ENCODE measurements at regions not wholly inside any gene's neighbourhood (a gene's known extent, or its start where the extent isn't known, plus 50 kb on each side); places are given as distances from the start of the nearest gene placed in this dataset.

DNA sequence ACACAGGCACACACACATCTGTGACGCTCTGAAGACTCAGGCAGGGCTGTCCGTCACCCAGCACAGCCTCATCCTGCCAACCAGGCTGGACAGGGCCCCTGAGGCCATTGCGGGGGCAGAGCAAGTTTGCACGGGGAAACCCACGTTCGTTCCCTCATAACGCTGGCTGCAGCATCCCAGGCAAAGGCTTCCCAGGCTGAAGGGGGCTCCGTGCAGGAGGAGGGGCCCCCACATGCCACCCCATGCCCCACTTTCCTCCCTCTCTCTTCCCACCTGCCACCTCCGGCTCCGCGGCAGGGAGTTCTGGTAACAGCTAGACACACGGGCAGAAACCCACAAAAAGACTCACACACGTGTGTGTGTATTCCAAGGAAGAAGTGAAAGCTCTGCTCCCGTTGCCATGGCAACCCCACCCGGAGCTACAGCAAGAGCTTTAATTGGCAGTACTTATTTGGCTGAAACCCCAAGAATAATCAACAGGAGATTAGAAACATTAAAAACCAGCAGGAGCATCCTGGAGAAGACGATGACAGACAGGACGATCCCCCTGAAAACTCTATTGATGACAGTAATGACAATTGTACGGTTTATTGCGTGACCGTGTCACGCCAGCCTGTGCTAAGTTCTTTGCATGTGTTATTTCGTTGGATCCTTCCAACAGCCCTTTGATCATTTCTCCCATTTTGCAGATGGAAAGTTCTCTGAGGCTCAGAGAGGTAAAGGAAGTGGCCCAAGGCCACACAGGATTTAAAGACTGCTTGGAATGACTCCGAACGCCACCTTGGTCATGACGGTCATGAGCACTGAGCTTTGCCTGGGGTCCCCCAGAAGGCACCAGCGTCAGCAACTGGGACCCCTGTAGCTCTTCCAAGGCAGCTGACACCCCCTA, 247.1 kb downstream of the NPHP4 start:
- Histone ChIP-seq H3K36me3 (ENCODE audit: insufficient read depth, low read length) (no peaks in the 10 kb centered on the region), H3K79me2 (ENCODE audit: insufficient read depth, low read length) (no peaks in the 10 kb centered on the region), H4K20me1 (ENCODE audit: insufficient read depth, low read length) (no peaks in the 10 kb centered on the region), H3K27ac (ENCODE audit: low read depth, low read length) (no peak overlapping the region), H3K4me2 (ENCODE audit: insufficient read depth, low read length) (no peak overlapping the region), H2AFZ (ENCODE audit: low read length) (no peak overlapping the region), H3K4me3 (ENCODE audit: insufficient read depth, low read length) (no peak overlapping the region), H3K27me3 (ENCODE audit: insufficient read depth, low read length) (no peaks in the 10 kb centered on the region), H3K9me3 (ENCODE audit: low read depth, low read length) (no peaks in the 10 kb centered on the region), H3K4me1 (ENCODE audit: insufficient read depth, low read length) (no peaks in the 10 kb centered on the region)
- peak; percentile 58 for DNase-seq (ENCODE audit: insufficient read length, low spot score, missing footprints)
- TF ChIP-seq, protein P1, sequence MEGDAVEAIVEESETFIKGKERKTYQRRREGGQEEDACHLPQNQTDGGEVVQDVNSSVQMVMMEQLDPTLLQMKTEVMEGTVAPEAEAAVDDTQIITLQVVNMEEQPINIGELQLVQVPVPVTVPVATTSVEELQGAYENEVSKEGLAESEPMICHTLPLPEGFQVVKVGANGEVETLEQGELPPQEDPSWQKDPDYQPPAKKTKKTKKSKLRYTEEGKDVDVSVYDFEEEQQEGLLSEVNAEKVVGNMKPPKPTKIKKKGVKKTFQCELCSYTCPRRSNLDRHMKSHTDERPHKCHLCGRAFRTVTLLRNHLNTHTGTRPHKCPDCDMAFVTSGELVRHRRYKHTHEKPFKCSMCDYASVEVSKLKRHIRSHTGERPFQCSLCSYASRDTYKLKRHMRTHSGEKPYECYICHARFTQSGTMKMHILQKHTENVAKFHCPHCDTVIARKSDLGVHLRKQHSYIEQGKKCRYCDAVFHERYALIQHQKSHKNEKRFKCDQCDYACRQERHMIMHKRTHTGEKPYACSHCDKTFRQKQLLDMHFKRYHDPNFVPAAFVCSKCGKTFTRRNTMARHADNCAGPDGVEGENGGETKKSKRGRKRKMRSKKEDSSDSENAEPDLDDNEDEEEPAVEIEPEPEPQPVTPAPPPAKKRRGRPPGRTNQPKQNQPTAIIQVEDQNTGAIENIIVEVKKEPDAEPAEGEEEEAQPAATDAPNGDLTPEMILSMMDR (IDR thresholded peaks at IDR 0.05; ENCODE audit: extremely low read depth, low read depth, low read length): no peak

DNA sequence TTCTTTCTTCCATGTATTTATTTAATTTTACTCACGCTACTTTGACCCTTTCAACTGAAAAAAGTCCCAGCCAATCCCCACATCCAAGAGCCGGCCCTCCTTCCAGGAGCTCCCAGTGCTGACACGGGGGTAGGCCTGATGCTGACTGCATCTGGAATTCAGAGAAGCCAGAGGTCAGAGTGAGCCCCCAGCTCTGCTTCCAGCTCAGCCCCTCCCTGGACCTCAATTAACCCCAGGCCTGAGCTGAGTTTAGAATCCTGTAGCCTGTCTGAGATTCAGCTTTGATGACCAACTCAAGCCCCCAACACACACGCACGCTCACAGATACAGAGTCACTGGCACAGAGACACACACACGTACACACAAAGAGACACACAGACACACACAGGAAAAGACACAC, 247.9 kb downstream of the NPHP4 start:
- TF ChIP-seq, protein P1 (IDR thresholded peaks at IDR 0.05; ENCODE audit: extremely low read depth, low read depth, low read length): no peak

DNA sequence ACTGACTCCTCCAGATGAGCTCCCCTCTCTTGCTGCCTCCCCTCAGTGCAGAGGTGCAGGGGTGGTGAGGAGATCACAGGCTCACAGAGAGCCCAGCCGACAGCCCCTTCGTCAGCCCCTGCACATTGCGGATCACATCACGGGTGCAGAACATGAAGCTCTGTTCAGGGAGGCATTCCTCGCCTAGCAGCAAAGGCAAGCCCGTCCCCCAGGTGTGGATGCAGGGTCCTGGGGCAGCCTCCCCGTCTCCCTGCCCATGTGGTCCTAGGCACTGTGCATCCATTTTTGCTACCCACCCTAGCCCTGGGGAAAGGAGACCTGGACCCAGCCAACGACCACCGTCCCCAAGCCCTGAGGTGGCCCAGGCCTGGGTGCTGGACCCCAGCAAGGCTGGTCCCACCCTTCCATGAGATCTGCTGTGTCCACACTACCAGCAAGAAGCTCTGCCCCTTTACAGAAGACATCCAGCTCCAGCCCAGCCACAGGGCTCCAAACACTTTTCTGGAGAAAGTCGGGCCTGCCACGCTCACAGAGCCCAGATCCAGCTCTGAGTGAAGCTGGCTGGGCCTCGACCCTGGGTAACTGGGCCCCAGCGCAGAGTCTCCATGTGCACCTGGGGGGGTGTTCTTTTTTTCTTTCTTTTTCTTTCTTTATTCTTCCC, 248.7 kb downstream of the NPHP4 start:
- no peak overlapping the region for H3K27ac ChIP-seq (ENCODE audit: low read depth, low read length)
- H3K27me3 ChIP-seq (ENCODE audit: insufficient read depth, low read length): no peaks in the 10 kb centered on the region
- H3K4me3 ChIP-seq (ENCODE audit: insufficient read depth, low read length): no peak overlapping the region
- no peak overlapping the region for H3K4me2 ChIP-seq (ENCODE audit: insufficient read depth, low read length)
- peak; percentile 74 for DNase-seq (ENCODE audit: insufficient read length, low spot score, missing footprints)
- no peaks in the 10 kb centered on the region for H3K36me3 ChIP-seq (ENCODE audit: insufficient read depth, low read length)
- no peaks in the 10 kb centered on the region for H3K9me3 ChIP-seq (ENCODE audit: low read depth, low read length)
- TF ChIP-seq, protein P1 (IDR thresholded peaks at IDR 0.05; ENCODE audit: extremely low read depth, low read depth, low read length): no peak
- no peak overlapping the region for H2AFZ ChIP-seq (ENCODE audit: low read length)
- H3K79me2 ChIP-seq (ENCODE audit: insufficient read depth, low read length): no peaks in the 10 kb centered on the region
- no peaks in the 10 kb centered on the region for H4K20me1 ChIP-seq (ENCODE audit: insufficient read depth, low read length)
- no peaks in the 10 kb centered on the region for H3K4me1 ChIP-seq (ENCODE audit: insufficient read depth, low read length)

More for the DNA sequence above, 247.9 kb downstream of the NPHP4 start:
- H3K36me3 ChIP-seq (ENCODE audit: insufficient read depth, low read length): no peaks in the 10 kb centered on the region
- no peak overlapping the region for H3K4me2 ChIP-seq (ENCODE audit: insufficient read depth, low read length)
- no peaks in the 10 kb centered on the region for H4K20me1 ChIP-seq (ENCODE audit: insufficient read depth, low read length)
- DNase-seq (ENCODE audit: insufficient read length, low spot score, missing footprints): peak; percentile 72
- H3K9me3 ChIP-seq (ENCODE audit: low read depth, low read length): no peaks in the 10 kb centered on the region
- no peaks in the 10 kb centered on the region for H3K79me2 ChIP-seq (ENCODE audit: insufficient read depth, low read length)
- H3K4me1 ChIP-seq (ENCODE audit: insufficient read depth, low read length): no peaks in the 10 kb centered on the region
- H3K4me3 ChIP-seq (ENCODE audit: insufficient read depth, low read length): no peak overlapping the region
- no peak overlapping the region for H2AFZ ChIP-seq (ENCODE audit: low read length)
- no peak overlapping the region for H3K27ac ChIP-seq (ENCODE audit: low read depth, low read length)
- H3K27me3 ChIP-seq (ENCODE audit: insufficient read depth, low read length): no peaks in the 10 kb centered on the region

DNA sequence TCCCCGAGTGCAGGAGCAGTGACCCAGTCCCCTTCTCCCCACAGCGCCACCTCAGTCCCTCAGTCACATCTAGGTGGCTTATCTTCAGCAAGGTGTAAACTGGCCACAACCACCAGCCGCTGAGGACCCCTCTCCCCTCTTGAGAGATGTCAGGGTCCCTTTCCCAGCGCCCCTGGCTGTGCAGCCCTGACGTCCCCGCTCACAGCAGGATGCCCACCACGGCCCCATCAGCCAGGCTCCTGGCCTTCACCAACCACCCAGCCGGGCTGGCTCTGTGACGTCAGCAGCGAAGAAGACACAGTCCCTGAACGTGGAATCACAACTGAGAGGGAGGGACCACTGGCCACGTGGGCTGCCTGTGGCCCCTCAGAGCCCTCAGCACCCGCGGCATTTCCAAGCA, 249.4 kb downstream of the NPHP4 start:
- Histone ChIP-seq H3K36me3 (ENCODE audit: insufficient read depth, low read length) (no peaks in the 10 kb centered on the region), H3K4me2 (ENCODE audit: insufficient read depth, low read length) (no peak overlapping the region), H3K27me3 (ENCODE audit: insufficient read depth, low read length) (no peaks in the 10 kb centered on the region), H3K4me3 (ENCODE audit: insufficient read depth, low read length) (no peak overlapping the region), H3K9me3 (ENCODE audit: low read depth, low read length) (no peaks in the 10 kb centered on the region), H3K79me2 (ENCODE audit: insufficient read depth, low read length) (no peaks in the 10 kb centered on the region), H3K27ac (ENCODE audit: low read depth, low read length) (no peak overlapping the region), H3K4me1 (ENCODE audit: insufficient read depth, low read length) (no peaks in the 10 kb centered on the region), H4K20me1 (ENCODE audit: insufficient read depth, low read length) (no peaks in the 10 kb centered on the region), H2AFZ (ENCODE audit: low read length) (no peak overlapping the region)
- TF ChIP-seq, protein P1 (IDR thresholded peaks at IDR 0.05; ENCODE audit: extremely low read depth, low read depth, low read length): no peak
- DNase-seq (ENCODE audit: insufficient read length, low spot score, missing footprints): peak; percentile 71
